Spinal cord (tissue), 9 donors: ENCODE measurements at regions not wholly inside any gene's neighbourhood (a gene's known extent, or its start where the extent isn't known, plus 50 kb on each side); places are given as distances from the start of the nearest gene placed in this dataset.

Experiments used
- DNase-seq, 6 donors: peaks; one replicate each; pipeline versions ENCODE4 v3.0.0 to v3.0.0-alpha.2; 2013 to 2015; ENCODE audit warnings: low spot score in 6 of 6, low read depth in 4 of 6
- H3K27ac ChIP-seq: one replicate; pipeline ENCODE4 v1.5.1; 2013; ENCODE audit warnings: low read depth, low read length, control low read depth
- H3K27me3 ChIP-seq: one replicate; pipeline ENCODE4 v1.6.1; 2013; ENCODE audit warnings: low read length; ENCODE audit not compliant: control insufficient read depth, insufficient read depth
- H3K36me3 ChIP-seq: one replicate; pipeline ENCODE4 v1.6.1; 2013; ENCODE audit warnings: low read length; ENCODE audit not compliant: control insufficient read depth, insufficient read depth
- H3K4me1 ChIP-seq: one replicate; pipeline ENCODE4 v1.6.1; 2013; ENCODE audit warnings: low read length; ENCODE audit not compliant: control insufficient read depth, insufficient read depth
- H3K4me3 ChIP-seq: one replicate; pipeline ENCODE4 v1.5.1; 2013; ENCODE audit warnings: low read depth, low read length, control low read depth
- H3K9me3 ChIP-seq: one replicate; pipeline ENCODE4 v1.6.1; 2013; ENCODE audit warnings: low read length; ENCODE audit not compliant: control insufficient read depth, insufficient read depth
- WGBS: methylation state at CpG from one replicate; pipeline ENCODE4 v1.1.5; 2013; ENCODE audit warnings: missing lambda C conversion rate; ENCODE audit not compliant: insufficient coverage; 5-methylcytosine and 5-hydroxymethylcytosine counted together
- donor health status: healthy.

DNA sequence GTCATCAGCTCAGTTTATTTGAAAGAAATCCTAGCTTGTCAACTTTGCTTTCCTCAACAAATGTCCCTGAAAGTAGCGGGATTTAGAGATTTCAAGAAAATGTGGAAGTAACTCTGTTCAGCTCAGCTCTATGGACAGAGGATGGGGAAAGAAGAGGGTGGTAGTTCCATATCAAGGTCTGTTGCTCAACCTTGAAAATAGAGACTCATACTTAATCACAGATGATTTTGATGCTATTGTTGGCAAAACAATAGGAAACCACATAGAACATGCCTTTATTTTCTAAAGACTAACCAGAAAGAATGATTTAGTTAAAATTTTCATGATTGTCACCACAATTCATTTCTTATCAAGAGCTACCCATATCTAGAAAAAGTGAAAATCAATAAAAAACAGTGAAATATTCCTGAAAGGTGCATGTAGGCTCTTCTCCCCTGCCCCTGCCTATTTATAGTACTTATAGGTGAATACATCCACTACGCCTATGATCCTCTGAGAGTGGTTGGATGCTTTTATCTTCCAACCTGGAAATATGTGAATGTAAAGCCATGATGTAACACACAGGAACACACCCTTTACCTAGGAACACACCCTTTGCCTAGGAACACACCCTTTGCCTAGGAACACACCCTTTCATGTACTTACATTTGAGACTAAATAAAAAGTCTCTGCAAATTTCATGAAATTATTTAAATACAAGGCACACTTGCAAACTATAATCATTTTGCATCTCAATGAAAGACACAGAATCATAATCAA is 65.8 kb downstream of the ETAA1 start:
- H3K27ac ChIP-seq, result no peak overlapping the region
- no peak for DNase-seq
- WGBS, result no CpG with 5 or more reads among the region's 2 CpGs
- H3K4me1 ChIP-seq, result no peaks in the 10 kb centered on the region
- H3K9me3 ChIP-seq, result no peaks in the 10 kb centered on the region
- H3K27me3 ChIP-seq, result no peaks in the 10 kb centered on the region
- no peak overlapping the region for H3K4me3 ChIP-seq
- H3K36me3 ChIP-seq, result no peaks in the 10 kb centered on the region

DNA sequence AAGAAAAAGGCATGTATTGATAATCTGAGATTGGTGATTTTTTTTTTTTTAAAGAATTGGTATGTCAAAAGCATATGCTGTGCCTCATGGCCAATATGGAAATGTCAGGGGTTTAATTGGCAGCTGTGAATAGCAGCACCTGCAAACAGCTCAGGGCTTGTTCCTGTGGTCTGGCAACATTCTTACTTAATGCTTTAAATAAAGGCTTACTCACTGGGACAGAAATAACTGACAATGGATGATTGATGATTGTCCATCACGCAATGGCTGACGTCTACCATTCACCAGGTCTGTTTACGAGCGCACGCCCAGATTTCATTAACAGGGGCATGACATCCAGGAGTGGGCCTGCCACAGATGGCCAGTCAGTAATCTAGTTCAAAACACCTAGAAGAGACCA is 66.7 kb downstream of the ETAA1 start:
- no peak for DNase-seq
- H3K36me3 ChIP-seq, result no peaks in the 10 kb centered on the region
- no peaks in the 10 kb centered on the region for H3K27me3 ChIP-seq
- no peaks in the 10 kb centered on the region for H3K4me1 ChIP-seq
- H3K4me3 ChIP-seq, result no peak overlapping the region
- H3K9me3 ChIP-seq, result no peaks in the 10 kb centered on the region
- H3K27ac ChIP-seq, result no peak overlapping the region
- WGBS, result 64% methylated on average over 5 of the region's 5 CpGs

DNA sequence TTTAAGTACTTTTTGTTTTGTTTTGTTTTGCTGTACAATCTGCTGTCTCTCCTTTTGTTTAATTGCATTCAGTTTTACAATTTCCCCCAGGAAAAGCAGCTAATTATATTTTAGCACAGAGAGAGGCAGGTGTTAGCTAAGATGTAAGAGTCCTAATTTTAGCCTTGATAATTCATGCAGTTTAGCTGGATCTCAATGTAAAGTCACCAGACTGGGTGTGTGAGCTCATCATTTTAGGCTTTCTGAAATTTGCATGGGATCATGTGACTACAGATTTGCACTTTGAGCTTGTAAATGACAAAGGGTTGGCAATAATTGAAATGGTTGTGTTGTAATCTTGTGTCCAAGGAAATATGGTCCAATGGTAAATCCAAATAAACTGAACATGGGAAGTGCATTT is 68.5 kb downstream of the ETAA1 start:
- Histone ChIP-seq H3K4me3 (no peak overlapping the region), H3K36me3 (no peaks in the 10 kb centered on the region), H3K9me3 (no peaks in the 10 kb centered on the region), H3K27ac (no peak overlapping the region), H3K4me1 (no peaks in the 10 kb centered on the region), H3K27me3 (no peaks in the 10 kb centered on the region)
- DNase-seq, result peak in 2 of 6 donors; percentile 8 to 20

DNA sequence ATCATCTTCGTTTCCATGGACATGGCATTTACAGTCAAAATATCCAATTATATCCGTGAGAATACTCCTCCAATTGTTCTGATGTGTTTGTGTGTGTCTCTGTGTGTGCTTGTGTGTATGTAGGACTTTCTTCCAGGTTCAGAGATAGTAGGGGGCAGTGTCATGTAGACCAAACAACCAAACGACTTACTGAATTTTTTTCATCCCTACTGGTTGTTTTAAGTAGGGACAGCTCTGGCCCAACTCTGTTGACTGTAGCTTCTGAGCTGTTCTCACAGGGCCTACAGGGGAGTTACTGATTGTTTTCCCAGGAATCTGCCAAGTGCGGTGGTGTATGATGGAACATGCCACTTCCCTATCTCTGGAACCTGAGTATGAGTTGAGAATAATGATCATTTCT is 69.6 kb downstream of the ETAA1 start:
- Histone ChIP-seq H3K36me3 (no peaks in the 10 kb centered on the region), H3K27me3 (no peaks in the 10 kb centered on the region), H3K4me1 (no peaks in the 10 kb centered on the region), H3K27ac (no peak overlapping the region), H3K9me3 (no peaks in the 10 kb centered on the region), H3K4me3 (no peak overlapping the region)
- no peak for DNase-seq
- WGBS, result no CpG with 5 or more reads among the region's 4 CpGs

DNA sequence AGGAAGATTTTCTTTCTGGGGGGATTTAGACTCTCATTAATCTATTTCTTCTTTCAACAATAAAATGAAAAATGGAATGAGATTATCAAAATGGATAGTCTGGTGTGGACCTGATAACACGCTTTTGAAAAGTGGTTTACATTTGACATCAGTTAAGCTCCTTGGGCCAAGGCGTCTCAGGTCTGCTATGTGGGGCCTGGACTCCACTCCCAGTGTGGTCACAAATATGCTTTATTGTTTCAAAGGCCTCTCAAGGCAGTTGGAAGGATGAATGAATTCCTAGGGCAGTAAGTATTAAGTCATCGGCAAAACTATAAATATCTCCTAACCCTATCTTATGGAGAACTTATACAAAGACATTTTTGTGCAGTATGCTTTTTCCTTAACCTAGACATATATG is 74.5 kb downstream of the ETAA1 start:
- H3K4me3 ChIP-seq, result no peak overlapping the region
- H3K4me1 ChIP-seq, result no peaks in the 10 kb centered on the region
- WGBS, result 93% methylated on average over 2 of the region's 3 CpGs
- no peaks in the 10 kb centered on the region for H3K9me3 ChIP-seq
- H3K27ac ChIP-seq, result no peak overlapping the region
- peaks cover 2% of the 10 kb centered on the region for H3K27me3 ChIP-seq
- no peak for DNase-seq
- H3K36me3 ChIP-seq, result no peaks in the 10 kb centered on the region

DNA sequence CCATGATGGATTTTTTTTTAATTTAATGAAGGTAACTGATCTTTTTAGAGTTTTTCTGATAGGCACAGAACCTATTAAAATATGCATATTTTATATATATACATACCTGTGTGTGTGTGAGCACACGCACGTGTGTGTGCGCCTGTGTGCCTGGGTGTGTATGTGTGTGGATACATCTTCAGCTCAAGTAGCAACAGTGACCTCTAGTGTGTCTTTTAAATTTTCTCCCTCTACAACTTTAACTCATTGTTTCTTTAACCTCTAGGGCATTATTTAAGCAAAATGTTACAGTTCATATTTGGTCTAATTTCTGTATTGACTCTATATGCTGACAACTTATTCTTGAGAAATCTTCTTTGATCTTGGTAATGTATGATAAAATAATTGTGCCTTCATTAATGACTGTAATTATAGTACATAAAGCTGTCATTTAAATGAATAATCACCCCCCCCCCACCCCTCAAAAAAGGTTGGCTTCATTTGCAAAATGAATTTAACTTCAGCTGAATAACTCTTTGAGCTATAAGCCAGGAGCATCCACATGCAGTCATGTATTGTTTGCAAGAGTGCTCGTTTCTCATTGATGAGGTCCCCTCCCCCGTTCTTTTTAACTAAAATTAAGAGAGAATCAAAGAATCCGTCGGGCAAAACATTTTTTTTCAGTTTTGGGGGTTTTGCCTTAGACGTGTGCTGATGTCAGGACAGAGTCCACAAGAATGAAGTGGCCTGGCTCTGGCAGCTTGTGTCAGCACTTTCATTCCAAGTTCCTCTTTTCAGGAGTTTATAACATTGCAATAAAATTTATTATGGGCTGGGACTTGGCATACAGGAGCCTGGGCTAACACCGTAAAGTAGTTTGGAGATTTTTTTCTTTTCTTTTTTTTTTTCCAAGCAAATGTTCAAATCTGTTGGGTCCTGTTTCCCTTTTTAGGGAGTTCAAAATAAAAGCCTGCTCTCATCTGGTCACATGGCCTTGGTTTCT is 80.0 kb downstream of the ETAA1 start:
- Histone ChIP-seq H3K27me3 (peaks cover 2% of the 10 kb centered on the region), H3K9me3 (no peaks in the 10 kb centered on the region), H3K36me3 (no peaks in the 10 kb centered on the region), H3K4me3 (no peak overlapping the region), H3K4me1 (no peaks in the 10 kb centered on the region), H3K27ac (no peak overlapping the region)
- DNase-seq, result peak in 4 of 6 donors; percentile 14 to 87 (median 28)
- 0% methylated on average over 1 of the region's 9 CpGs for WGBS

DNA sequence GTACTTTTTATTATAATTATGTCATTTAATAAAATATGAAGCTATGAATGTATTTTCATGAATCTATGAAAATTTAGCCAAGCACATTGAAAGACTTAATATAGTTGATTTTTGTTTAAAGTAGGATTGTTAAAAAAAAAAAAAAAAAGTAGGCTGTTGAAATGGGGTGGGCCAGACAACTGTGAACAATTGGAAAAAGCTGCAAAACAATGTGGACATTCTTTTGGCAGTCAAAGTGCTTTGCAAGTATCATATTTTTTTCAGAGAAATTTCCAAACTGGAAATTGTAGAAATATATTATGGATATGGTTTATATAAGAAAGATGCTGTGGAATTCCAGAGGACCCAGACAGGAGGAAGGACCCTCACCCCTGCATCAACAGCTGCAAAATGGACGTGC is 82.1 kb downstream of the ETAA1 start:
- no CpG with 5 or more reads among the region's 1 CpG for WGBS
- Histone ChIP-seq H3K4me3 (no peak overlapping the region), H3K4me1 (no peaks in the 10 kb centered on the region), H3K36me3 (no peaks in the 10 kb centered on the region), H3K27ac (no peak overlapping the region), H3K9me3 (no peaks in the 10 kb centered on the region), H3K27me3 (peaks cover 2% of the 10 kb centered on the region)
- no peak for DNase-seq

DNA sequence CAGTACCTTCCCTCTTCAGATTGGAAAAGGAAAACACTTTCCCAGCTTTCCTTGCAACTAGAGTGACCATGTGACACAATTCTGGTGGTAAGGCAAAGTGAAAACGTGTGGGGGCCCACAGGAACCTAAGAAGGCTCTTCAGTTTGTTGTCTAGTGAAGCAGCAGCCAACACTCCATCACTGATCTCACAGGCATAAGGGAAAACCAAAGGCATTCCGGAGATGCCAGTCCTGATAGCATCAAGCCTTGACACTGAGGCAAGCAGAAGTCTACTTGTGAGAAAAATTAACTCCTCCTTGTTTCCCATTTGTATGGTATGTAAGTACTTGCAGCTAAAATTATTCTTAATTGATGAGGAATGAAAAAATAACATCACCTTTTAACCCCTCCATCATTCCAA is 88.3 kb downstream of the ETAA1 start:
- no peaks in the 10 kb centered on the region for H3K36me3 ChIP-seq
- no peak for DNase-seq
- no peak overlapping the region for H3K4me3 ChIP-seq
- H3K27ac ChIP-seq, result no peak overlapping the region
- no peaks in the 10 kb centered on the region for H3K27me3 ChIP-seq
- H3K4me1 ChIP-seq, result no peaks in the 10 kb centered on the region
- 50% methylated on average over 1 of the region's 2 CpGs for WGBS
- no peaks in the 10 kb centered on the region for H3K9me3 ChIP-seq

DNA sequence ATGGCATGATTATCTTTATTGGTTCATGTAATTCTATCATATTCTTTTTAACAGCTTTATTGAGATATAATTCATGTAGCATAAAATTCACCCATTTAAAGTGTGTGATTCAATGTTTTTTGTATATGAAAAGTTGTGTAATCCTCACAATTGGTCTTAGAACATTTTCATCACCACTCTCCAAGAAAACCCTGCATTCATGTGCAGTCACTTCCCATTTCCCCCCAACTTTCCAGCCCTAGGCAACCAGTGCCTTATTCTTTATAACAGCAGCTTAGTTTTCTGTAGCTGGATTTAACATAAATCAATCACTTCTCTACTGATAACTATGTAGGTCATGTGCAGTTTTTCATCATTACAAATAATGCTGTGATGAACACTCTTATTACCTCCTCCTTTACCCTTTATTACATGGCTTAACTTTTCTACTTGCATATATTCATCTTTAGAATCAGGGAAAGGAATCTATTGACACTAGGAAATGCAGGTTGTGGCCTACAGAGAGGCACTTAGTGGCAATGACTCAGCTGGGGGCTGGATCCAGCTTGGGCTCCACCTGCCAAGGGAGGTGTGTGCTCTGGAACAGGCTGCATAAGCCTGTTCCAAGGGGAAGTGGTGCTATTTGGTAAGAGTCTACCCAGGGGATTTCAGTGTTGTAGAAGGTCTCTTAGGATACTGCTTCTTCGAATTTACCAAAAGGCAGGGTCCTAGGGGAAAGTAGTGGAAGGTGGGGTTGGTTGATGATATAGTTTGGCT is 89.1 kb downstream of the ETAA1 start:
- WGBS, result no CpG with 5 or more reads among the region's 1 CpG
- H3K4me1 ChIP-seq, result no peaks in the 10 kb centered on the region
- no peaks in the 10 kb centered on the region for H3K36me3 ChIP-seq
- no peak overlapping the region for H3K27ac ChIP-seq
- no peak for DNase-seq
- no peaks in the 10 kb centered on the region for H3K9me3 ChIP-seq
- no peaks in the 10 kb centered on the region for H3K27me3 ChIP-seq
- H3K4me3 ChIP-seq, result no peak overlapping the region
